ENCODE measurements at regions not wholly inside any gene's neighbourhood (a gene's known extent, or its start where the extent isn't known, plus 50 kb on each side); places are given as distances from the start of the nearest gene placed in this dataset.

DNA sequence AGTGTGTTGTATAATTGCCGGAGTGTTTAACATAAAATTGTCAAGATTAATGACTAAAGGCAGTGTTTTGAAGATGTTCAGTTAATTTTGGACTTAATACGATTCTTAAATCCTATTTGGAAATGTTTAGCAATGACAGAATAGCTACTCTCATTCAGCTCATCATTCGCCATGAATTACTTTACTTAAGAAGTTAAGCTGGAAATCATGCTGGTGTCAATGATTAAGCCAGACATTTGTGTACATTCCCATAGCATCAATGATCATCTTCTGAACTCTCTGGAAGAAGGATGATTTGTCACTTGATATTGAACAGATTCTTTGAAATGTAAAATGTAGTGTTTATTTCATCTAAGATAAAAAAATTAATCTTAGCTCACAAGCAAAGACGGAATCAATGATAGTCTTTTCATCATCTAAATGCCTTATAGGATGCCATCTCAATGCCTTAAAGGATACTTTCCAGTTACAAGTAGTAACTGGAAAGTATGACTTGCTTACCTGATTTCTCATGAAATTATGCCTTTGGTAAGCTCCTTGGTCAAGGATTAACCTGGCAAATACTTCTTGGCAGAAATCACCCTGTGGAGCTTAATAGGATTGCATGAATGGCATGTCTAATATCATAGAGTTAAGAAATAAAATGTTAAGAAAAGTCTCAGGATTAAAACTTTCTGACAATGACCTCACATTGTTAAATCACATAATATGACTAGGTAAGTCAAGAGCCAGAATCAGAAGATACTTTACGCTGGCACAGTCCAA lies 515.5 kb upstream of the AGA start:
- TF ChIP-seq, protein P1, sequence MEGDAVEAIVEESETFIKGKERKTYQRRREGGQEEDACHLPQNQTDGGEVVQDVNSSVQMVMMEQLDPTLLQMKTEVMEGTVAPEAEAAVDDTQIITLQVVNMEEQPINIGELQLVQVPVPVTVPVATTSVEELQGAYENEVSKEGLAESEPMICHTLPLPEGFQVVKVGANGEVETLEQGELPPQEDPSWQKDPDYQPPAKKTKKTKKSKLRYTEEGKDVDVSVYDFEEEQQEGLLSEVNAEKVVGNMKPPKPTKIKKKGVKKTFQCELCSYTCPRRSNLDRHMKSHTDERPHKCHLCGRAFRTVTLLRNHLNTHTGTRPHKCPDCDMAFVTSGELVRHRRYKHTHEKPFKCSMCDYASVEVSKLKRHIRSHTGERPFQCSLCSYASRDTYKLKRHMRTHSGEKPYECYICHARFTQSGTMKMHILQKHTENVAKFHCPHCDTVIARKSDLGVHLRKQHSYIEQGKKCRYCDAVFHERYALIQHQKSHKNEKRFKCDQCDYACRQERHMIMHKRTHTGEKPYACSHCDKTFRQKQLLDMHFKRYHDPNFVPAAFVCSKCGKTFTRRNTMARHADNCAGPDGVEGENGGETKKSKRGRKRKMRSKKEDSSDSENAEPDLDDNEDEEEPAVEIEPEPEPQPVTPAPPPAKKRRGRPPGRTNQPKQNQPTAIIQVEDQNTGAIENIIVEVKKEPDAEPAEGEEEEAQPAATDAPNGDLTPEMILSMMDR (IDR thresholded peaks at IDR 0.05; ENCODE audit: low read length) = no peak
- TF ChIP-seq EZH2 (optimal IDR thresholded peaks at IDR 0.05; ENCODE audit: low read depth, low read length) = no peak

Data from MM.1S (cell line).